GM21528 (cell line): ENCODE measurements at regions not wholly inside any gene's neighbourhood (a gene's known extent, or its start where the extent isn't known, plus 50 kb on each side); places are given as distances from the start of the nearest gene placed in this dataset.
"Not testable (repeated sequence)": the region's sequence is repeated elsewhere in the genome, so short reads cannot be mapped to it uniquely, and the experiment has no call there.

ENCODE experiments used
- ATAC-seq: cut with Tn5 transposase; IDR thresholded peaks from one replicate; pipeline ENCODE4 v1.9.1; 2021; ENCODE audit warnings: mild to moderate bottlenecking, moderate library complexity; ENCODE audit not compliant: unreplicated experiment, low FRiP score

DNA sequence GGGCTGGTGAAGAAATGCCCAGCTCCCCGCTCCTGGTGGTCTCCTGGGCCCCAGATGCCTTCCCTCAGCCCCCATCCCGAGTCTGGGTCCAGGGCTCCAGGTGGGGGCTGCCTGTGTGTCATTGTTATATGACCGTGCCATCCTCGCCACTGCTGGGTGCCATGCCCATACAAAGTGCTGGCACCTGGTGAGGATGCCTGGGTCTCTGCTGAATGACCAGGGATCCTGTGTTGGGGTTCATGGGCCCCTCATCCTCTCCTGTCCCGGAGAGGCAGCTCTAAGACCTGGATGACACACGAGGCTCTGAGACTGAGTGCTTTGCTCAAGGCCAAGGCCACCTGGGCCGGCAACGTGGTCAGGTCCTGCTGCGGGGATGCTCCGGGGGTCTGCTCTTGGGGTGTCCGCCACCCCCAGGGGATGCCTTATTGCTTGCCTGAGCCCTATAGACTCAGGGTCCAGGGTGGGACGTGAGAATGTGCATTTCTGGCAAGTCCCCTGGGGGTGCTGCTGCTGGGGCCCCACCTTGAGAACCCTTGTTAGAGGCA is 206.9 kb downstream of the LAT start:
- ATAC-seq, result not testable (repeated sequence)

GRCh38 chr16:29190553-29191431 is 205.9 kb downstream of the LAT start:
- ATAC-seq, result not testable (repeated sequence)

DNA sequence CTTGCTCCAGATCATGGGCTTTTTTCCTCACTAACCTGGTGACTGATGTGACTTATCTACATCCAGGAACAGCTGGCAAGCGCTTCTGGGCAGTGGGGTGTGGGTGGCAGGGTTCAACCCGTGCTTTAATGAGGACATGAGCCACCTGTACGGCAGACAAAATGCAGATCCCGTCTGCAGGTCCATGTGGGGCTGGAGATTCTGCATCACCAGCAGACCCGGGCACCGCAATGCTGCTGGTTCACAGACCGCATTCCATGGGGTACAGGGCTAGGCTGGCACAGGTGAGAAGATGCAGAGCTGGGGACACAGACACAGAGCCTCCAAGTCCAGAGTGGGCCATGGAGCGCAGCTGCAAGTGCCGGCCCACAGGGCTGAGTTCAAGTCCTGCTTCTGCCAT is 204.0 kb downstream of the LAT start:
- ATAC-seq, result not testable (repeated sequence)

DNA sequence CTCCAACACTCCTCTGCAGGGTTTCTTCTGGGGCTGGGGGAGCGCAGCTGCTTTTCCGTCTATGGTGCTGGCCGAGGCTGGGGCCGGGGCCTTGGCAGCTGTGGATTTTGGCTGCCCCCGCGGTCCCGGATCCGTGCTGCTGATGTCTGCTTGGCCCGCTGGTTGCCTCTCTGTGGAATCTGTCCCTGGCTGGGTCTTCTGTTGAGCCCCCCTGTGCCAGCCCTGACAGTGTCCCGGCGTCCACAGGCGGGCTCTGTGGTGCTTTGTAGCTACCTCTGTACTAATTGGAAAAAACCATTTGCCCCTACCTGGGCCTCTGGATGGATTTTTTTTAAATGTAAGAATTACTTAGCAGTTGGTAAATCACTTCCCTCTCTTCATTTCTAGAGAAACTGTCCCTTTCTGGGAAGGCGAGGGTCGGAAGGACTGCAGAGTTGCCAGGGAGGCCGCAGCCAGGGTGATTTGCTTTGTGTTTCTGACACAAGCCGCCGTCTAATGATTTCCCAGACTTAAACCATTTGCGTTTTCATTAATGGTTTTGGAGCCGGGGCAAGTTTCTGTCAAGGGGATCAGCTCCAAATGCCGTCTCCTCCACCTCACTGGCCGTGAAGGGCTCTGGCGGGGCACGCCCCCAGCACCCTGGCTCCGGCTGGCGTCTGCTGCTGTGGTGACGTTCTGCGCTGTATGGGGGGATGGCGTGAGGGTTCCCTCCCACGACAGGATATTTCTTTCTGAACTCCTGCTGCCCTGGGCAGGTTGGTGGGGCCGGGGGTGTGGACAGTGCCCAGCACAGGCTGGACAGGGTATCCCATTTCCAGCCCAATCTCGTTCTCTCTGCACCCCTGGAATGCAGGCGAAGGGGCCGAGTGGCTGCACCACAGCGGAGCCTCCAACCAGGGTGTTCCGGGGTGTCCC is 201.7 kb downstream of the LAT start:
- not testable (repeated sequence) for ATAC-seq

DNA sequence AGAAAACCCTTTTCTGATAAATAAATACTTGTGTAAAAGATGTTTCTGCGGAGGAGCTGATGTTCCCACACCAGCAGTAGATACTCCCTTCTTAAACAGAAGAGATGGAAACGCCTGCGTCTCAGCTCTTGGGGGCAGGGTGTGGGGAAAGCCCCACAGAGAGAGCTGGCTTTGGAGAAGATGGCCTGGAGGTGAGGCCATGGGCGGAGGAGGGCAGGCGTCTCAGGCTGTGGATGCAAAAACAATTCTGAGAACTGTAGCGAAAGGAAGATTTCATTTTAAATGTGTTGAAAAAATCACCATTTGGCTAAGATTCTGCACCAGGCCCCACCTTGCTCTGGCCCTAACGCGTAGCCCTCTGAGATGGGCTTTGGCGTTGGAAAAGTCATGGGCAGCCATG is 201.0 kb downstream of the LAT start:
- not testable (repeated sequence) for ATAC-seq

DNA sequence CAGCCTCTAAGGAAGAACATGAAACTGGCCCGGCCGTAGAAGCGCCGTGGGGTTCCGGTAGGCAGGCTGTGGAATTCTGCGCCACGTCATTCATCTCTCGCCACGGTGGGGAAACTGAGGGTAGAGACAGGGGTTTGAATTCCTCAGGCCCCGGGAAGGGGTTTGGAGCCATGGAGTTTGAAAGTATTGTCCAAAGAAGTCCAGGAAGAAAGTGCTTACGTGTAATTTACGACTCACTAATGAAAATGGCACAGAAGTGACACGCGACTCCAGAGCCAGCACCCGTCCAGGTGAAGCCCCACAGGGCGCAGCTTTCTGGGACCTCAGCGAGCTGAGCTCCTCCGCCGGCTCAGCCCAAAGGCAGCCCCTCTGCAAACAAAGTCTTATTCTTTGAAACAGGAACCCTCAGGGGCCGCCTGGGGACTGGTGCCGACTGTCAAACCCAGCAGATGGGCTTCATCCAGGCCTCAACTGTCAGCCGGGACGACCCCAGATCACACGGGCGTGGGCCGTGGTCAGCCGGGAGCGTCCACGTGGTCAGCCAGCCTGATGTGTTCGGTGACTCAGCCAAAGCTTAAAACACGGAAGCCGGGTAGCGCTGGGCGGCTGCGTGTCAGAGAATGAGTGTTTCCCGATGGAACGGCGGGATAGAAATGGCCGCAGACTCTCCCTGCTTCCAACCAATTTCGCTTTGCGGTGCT is 200.0 kb downstream of the LAT start:
- ATAC-seq, result not testable (repeated sequence)

- not testable (repeated sequence) for ATAC-seq
Measured at GRCh38 chr16:29182940-29183868, 198.4 kb downstream of the LAT start.

DNA sequence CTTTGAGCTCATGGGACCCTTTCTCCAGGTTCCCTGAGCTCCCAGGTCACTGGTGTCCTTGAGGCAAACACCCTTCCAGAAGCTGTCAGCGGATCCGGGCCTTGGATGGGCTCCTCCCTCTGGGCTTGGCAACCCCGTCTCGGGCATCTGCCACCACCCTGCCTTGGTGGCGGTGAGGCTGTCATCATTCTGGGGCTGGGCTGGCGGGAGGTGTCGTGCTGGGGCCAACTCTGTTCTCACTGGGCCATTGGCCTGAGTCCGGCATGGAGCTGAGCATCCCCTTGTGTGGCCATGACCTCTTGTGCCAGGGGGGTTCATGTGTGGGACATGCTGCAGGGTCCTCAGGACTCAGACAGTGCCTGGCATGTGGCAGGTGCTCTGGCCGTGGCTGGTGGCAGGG is 197.6 kb downstream of the LAT start:
- no peak for ATAC-seq

- ATAC-seq, result not testable (repeated sequence)
Measured at GRCh38 chr16:29181921-29182411, 197.1 kb downstream of the LAT start.

GRCh38 chr16:29181254-29181780 is 196.5 kb downstream of the LAT start:
- not testable (repeated sequence) for ATAC-seq

DNA sequence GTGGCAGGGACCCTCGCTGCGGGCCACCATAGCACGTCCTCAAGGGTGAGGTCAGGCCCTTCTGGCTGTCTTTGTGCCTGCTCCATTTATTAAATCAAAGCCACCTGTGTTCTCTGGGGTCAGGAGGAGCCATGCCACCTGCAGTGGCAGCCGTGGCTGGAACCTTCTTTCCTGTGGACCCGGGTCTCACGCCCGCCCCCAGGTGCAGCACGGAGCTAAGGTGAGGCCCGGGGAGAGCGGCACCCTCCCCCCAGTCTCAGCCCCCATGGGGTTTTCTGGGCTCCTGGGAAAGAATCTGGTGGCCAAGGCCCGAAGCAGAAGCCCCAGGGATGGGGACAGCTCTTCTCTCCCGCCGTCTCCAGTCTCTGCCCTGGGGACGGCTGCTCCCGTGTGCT is 195.4 kb downstream of the LAT start:
- ATAC-seq, result not testable (repeated sequence)

DNA sequence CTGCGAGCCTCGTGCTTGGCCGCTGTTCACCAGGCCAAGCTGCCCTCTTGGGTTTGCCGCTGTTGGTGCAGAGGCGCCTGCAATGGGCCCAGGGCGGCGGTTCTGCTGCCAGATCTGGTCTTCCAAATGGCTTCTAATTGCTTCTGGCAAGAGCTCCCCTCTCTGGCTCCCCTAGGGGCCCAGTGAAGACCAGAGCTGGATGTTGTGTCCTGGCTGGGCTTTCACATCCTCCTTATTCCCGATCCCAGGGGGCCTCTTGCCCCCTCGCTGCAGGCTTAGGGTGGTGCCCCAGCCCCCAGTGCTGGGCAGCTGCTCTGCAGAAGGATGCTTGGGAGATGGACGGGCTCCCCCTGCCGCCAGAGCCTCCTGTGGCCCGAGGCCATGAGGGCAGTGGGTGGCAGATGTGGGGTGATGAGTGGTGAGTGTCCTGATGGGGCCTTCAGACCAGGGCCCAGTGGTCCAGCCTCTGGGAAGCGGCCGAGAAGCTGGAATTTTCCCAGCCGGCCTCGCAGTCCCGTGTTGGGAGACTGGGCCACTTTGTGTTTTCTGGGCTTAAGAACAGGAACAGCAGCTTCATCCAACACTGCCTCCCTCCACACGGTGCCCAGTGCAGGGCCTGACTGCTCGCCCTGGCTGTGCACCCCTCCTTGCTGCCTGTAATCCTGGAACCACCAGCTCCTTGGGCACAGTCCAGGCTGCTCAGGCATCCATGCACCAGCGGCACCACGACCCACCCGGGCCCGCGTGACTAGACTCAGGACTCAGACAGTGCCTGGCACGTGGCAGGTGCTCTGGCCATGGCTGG is 194.8 kb downstream of the LAT start:
- not testable (repeated sequence) for ATAC-seq

- ATAC-seq, result not testable (repeated sequence)
Measured at GRCh38 chr16:29177888-29178726, 193.3 kb downstream of the LAT start.

DNA sequence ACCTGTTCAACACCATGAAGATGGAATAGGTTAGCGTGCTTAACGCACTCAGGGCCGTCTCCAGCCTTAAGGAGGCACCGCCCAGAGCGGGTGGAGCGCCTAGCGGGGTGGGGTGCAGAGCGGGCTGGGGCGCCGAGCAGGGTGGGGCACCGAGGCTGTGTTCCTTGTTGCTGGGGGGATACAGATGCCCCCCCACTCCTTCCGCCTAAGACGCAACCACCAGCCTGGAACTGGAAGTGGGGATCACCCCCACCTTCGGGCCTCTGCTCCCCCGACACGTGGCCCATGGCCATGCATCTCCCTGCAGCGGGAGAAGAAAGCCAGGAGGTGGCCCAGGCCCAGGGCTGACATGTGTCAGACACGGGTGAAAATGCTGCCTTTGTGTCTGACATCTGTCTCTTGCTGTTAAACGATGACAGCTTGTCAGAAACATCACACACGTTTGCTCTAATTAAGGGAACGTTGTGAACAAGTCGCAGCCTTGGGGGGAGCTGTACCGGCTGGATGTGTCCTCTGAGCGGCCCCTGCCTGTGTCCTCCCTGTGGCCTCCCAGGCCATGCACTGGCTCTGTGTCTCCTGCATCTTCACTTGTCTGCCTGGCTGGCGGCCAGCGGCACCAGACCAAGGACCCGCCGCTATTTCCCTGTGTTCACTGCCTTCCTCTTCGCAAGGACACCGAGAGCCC is 192.5 kb downstream of the LAT start:
- ATAC-seq, result not testable (repeated sequence)

- ATAC-seq, result not testable (repeated sequence)
Measured at GRCh38 chr16:29176822-29177202, 192.0 kb downstream of the LAT start.

GRCh38 chr16:29176154-29176470 is 191.3 kb downstream of the LAT start:
- not testable (repeated sequence) for ATAC-seq
